HUES48 (cell line): ENCODE measurements at regions not wholly inside any gene's neighbourhood (a gene's known extent, or its start where the extent isn't known, plus 50 kb on each side); places are given as distances from the start of the nearest gene placed in this dataset.
"Not testable (repeated sequence)": the region's sequence is repeated elsewhere in the genome, so short reads cannot be mapped to it uniquely, and the experiment has no call there.

ENCODE experiments used
- H3K27ac ChIP-seq: one replicate; pipeline ENCODE4 v1.7.0; 2013; ENCODE audit warnings: low read depth, low read length, inconsistent platforms
- H3K27me3 ChIP-seq: 2 replicates; pipeline ENCODE4 v1.6.1; 2013; ENCODE audit warnings: mild to moderate bottlenecking, low read length; ENCODE audit not compliant: control insufficient read depth, insufficient read depth
- H3K36me3 ChIP-seq: 2 replicates; pipeline ENCODE4 v1.6.1; 2013; ENCODE audit warnings: low read length; ENCODE audit not compliant: control insufficient read depth, insufficient read depth
- H3K4me1 ChIP-seq: 2 replicates; pipeline ENCODE4 v1.6.1; 2013; ENCODE audit warnings: mild to moderate bottlenecking, low read length; ENCODE audit not compliant: control insufficient read depth, insufficient read depth
- H3K4me3 ChIP-seq: 2 replicates; pipeline ENCODE4 v1.5.1; 2013; ENCODE audit warnings: mild to moderate bottlenecking, low read depth, low read length
- H3K9ac ChIP-seq: 2 replicates; pipeline ENCODE4 v1.6.1; 2013; ENCODE audit warnings: mild to moderate bottlenecking, low read depth, low read length, moderate library complexity
- H3K9me3 ChIP-seq: 2 replicates; pipeline ENCODE4 v1.6.1; 2013; ENCODE audit warnings: low read length; ENCODE audit not compliant: control insufficient read depth, insufficient read depth

GRCh38 chr6:84944926-84945325, 180.5 kb upstream of the TBX18 start:
- not testable (repeated sequence) for H3K4me3 ChIP-seq, H3K9ac ChIP-seq, H3K27ac ChIP-seq, H3K36me3 ChIP-seq, H3K9me3 ChIP-seq, H3K4me1 ChIP-seq, H3K27me3 ChIP-seq

GRCh38 chr6:84943905-84944304, 179.5 kb upstream of the TBX18 start:
- no peak overlapping the region for H3K4me3 ChIP-seq
- no peaks in the 10 kb centered on the region for H3K27me3 ChIP-seq
- no peak overlapping the region for H3K27ac ChIP-seq
- no peak overlapping the region for H3K9ac ChIP-seq
- H3K4me1 ChIP-seq = peaks cover 5% of the 10 kb centered on the region
- no peaks in the 10 kb centered on the region for H3K36me3 ChIP-seq
- H3K9me3 ChIP-seq = no peaks in the 10 kb centered on the region

GRCh38 chr6:84941609-84942008, 177.2 kb upstream of the TBX18 start:
- not testable (repeated sequence) for H3K9ac ChIP-seq, H3K36me3 ChIP-seq, H3K4me3 ChIP-seq, H3K27ac ChIP-seq, H3K27me3 ChIP-seq, H3K4me1 ChIP-seq, H3K9me3 ChIP-seq

GRCh38 chr6:84929212-84929611, 164.8 kb upstream of the TBX18 start:
- Histone ChIP-seq H3K27me3 (no peaks in the 10 kb centered on the region), H3K36me3 (no peaks in the 10 kb centered on the region), H3K9ac (no peak overlapping the region), H3K9me3 (no peaks in the 10 kb centered on the region), H3K4me1 (no peaks in the 10 kb centered on the region), H3K4me3 (no peak overlapping the region), H3K27ac (no peak overlapping the region)

GRCh38 chr6:84927551-84927950, 163.2 kb upstream of the TBX18 start:
- no peak overlapping the region for H3K27ac ChIP-seq
- H3K36me3 ChIP-seq = no peaks in the 10 kb centered on the region
- no peaks in the 10 kb centered on the region for H3K9me3 ChIP-seq
- H3K9ac ChIP-seq = no peak overlapping the region
- H3K4me1 ChIP-seq = no peaks in the 10 kb centered on the region
- no peaks in the 10 kb centered on the region for H3K27me3 ChIP-seq
- H3K4me3 ChIP-seq = no peak overlapping the region

- Histone ChIP-seq H3K27me3 (no peaks in the 10 kb centered on the region), H3K9me3 (no peaks in the 10 kb centered on the region), H3K36me3 (no peaks in the 10 kb centered on the region), H3K4me1 (no peaks in the 10 kb centered on the region), H3K4me3 (no peak overlapping the region), H3K27ac (no peak overlapping the region), H3K9ac (no peak overlapping the region)
Measured at GRCh38 chr6:84926189-84927155, 162.1 kb upstream of the TBX18 start.

- Histone ChIP-seq H3K4me3 (no peak overlapping the region), H3K36me3 (no peaks in the 10 kb centered on the region), H3K4me1 (no peaks in the 10 kb centered on the region), H3K27me3 (no peaks in the 10 kb centered on the region), H3K9ac (no peak overlapping the region), H3K9me3 (no peaks in the 10 kb centered on the region), H3K27ac (no peak overlapping the region)
Measured at GRCh38 chr6:84921891-84922290, 157.5 kb upstream of the TBX18 start.

- Histone ChIP-seq H3K27me3 (no peaks in the 10 kb centered on the region), H3K4me1 (no peaks in the 10 kb centered on the region), H3K9me3 (no peaks in the 10 kb centered on the region), H3K4me3 (no peak overlapping the region), H3K36me3 (no peaks in the 10 kb centered on the region), H3K27ac (no peak overlapping the region), H3K9ac (no peak overlapping the region)
Measured at GRCh38 chr6:84920021-84920420, 155.6 kb upstream of the TBX18 start.

GRCh38 chr6:84916704-84917103, 152.3 kb upstream of the TBX18 start:
- H3K27me3 ChIP-seq = no peaks in the 10 kb centered on the region
- H3K27ac ChIP-seq = no peak overlapping the region
- H3K9me3 ChIP-seq = no peaks in the 10 kb centered on the region
- no peaks in the 10 kb centered on the region for H3K36me3 ChIP-seq
- no peak overlapping the region for H3K9ac ChIP-seq
- H3K4me1 ChIP-seq = no peaks in the 10 kb centered on the region
- H3K4me3 ChIP-seq = no peak overlapping the region

GRCh38 chr6:84912472-84913322, 148.3 kb upstream of the TBX18 start:
- H3K9ac ChIP-seq = no peak overlapping the region
- peaks cover 12% of the 10 kb centered on the region for H3K4me1 ChIP-seq
- no peak overlapping the region for H3K27ac ChIP-seq
- H3K4me3 ChIP-seq = no peak overlapping the region
- no peaks in the 10 kb centered on the region for H3K9me3 ChIP-seq
- no peaks in the 10 kb centered on the region for H3K36me3 ChIP-seq
- H3K27me3 ChIP-seq = no peaks in the 10 kb centered on the region
